HG03342 (cell line): ENCODE measurements at regions not wholly inside any gene's neighbourhood (a gene's known extent, or its start where the extent isn't known, plus 50 kb on each side); places are given as distances from the start of the nearest gene placed in this dataset.
"Not testable (repeated sequence)": the region's sequence is repeated elsewhere in the genome, so short reads cannot be mapped to it uniquely, and the experiment has no call there.

Source experiments
- ATAC-seq: cut with Tn5 transposase; IDR thresholded peaks from one replicate; pipeline ENCODE4 v1.9.1; 2021; ENCODE audit warnings: mild to moderate bottlenecking, moderate library complexity; ENCODE audit not compliant: unreplicated experiment

DNA sequence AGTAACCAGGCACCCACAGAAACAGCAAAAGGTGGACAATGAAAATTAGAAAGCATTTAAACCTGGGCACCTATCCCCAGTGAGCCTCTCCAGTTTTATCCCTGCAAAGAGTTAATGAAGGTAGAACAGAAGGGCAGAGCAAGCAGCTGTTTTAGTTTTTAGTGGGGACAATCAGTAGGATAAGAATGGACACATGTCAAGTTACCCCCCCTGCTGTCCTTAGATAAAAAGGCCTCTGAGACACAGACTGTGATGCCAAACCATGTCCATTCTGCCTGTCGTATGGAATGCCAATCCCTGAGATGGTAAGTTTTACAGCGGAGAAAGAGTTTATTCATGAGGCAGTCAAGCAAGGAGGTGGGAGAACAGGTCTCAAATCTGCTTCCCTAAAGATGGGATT lies 162.6 kb upstream of the AGR3 start:
- no peak for ATAC-seq

DNA sequence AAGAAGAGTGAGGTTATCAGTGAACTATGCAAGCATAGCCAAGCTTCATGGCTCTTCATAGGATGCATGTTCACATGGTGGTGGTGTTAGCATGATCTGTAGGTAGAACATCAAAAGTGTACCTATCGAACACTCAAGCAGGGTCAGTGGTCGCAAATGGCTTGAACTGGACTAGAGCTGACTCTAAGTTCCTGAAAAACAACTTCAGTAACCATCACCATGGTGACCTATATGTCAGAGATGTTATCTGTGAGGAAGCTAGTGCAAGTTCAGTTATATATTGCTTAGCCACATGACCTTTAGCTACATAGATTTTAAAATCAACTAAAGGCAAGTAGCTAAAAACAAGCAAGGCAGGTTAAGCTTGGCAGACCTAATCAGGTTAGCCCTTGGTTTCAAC lies 163.1 kb upstream of the AGR3 start:
- no peak for ATAC-seq

DNA sequence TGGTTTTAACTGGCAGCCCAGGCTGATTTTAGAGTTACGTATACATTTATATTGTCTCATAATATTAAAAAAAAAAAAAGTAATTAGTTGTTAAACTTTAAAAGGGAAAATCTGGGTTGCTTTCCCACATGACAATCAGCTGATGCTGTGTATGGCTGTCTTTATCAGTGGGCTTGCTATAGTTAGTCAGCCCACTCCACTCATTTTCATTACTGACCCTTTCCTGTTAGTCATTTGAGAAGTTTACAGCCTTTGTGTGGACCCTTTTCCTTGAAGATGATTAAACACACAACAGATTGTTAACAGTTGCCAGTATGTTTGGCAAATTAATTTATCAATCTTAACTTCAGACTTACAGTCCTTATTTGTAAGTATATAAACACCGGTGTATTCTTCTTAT lies 164.5 kb upstream of the AGR3 start:
- ATAC-seq = no peak

DNA sequence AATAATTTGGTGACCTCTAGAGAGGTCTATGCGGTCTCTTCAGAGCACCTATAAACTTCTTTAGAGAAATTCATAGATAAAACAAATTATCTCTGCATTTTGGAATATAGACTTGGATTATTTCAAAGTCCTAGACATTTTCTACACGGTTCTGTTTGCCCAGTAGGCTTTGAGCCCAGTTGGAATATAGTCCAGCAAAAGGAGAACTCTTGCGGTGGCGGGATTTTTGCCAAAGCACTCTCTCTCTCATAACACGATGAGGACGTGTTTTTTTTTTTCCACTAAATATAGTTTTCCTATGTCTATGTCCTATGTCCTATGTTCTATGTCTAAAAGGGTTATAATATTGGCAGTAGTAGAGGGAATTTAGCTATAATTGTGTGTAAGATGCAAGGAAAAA lies 164.9 kb upstream of the AGR3 start:
- ATAC-seq = no peak

DNA sequence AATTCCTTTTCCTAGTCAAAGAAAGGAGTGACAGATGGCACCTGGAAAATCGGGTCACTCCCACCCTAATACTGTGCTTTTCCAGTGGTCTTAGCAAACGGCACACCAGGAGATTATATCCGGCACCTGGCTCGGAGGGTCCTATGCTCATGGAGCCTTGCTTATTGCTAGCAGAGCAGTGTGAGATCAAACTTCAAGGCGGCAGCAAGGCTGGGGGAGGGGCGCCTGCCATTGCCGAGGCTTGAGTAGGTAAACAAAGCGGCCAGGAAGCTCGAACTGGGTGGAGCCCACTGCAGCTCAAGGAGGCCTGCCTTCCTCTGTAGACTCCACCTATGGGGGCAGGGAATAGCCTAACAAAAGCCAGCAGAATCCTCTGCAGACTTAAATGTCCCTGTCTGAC lies 171.4 kb upstream of the AGR3 start:
- not testable (repeated sequence) for ATAC-seq

DNA sequence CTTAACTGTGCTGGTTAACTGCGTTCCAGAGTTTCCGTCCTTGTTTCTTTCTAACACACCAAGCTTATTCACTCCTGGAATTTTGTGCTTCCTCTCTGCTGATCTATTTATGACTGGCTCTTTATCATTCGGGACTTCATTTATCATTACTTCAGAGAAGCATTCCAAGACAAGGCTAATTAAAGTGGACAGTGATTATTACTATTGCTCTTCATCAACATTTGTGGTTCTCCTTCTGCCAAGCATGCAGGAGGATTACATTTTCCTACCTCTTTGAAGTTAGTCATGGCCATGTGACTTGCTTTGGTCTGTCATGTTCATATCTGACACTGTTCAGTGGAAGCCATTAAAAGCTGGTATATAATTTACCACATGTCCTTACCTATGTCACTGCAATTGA lies 172.4 kb upstream of the AGR3 start:
- ATAC-seq = no peak

DNA sequence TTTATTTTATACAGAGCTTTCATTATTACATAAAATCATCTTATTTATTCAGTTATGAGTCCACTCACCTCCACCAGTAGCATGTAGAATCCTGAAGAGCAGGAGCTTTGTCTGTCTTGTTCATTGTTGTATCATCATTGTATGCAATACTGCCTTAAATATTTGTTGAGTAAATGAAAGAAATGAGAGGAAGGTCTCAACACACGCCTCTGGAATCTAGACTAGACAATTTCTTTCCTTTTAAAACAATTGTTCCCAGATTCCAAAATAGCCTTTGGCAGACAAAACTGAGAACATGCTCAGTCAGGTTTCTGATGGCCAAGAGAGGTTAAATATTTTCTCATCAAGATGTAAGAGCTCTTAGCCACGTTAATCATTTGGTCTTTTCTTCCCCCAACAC lies 173.1 kb upstream of the AGR3 start:
- ATAC-seq = no peak

DNA sequence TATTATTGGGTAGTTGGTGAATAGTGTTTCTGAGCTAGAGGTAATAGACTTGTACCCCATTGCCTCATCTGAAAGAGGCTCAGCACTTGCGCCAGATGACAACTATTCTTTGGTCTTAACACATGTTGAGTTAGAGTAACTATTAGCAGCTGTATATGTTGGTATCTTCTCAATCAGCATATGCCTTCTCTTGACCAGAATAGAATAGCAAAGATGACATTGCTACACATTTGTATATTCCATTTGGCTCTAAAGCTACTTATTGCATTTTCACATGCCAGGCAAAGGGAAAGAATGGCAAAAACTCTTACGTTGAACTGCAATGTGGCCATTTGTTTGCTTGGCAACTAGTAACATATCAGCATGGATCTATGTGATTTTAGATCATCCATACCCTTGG lies 173.8 kb upstream of the AGR3 start:
- ATAC-seq = no peak

DNA sequence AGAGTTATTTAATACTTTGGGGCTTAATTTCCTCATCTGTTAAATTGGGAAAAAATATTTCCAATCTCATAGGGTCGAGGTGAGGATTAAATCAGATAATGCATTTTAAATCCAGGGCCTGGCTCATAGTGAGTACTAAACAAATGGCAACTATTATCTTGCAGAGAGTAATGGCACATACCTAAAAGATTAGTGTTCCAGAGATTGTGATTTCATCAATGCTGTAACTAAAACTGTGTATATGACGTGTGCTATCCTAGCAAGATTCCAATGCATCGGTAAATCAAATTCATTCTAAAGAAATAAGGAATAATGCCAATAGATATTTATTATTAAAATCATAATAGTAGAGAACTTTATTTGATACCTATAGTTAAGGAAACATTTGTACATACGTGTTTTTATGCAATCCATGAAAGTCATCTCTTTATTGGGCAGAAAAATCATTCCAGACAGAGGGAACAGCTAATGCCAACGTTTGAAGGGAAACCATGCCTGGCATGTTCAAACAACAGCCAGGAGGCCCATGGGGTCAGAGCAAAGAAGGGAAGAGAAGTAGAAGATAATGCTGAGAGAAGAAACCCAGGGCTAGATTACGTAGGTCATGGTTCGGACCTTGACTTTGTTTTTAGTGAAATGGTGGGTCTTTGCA lies 174.8 kb upstream of the AGR3 start:
- ATAC-seq = no peak

DNA sequence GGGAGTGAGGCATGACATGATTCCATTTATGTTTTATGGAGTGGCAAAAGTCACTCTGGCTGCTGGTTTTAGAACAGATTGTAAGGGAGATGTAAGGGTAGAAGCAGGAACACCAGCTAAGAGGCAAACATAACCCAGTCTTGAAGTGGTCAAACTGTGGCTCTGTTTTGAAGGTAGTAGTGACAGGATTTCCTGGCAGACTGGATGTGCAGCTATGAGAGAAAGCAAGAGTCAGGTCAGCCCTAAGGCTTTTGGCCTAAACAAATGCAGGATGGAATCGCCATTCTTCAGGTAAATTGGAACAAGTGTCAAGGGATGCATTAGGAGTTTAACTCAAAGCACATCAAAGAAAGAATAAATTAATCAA lies 175.3 kb upstream of the AGR3 start:
- no peak for ATAC-seq

DNA sequence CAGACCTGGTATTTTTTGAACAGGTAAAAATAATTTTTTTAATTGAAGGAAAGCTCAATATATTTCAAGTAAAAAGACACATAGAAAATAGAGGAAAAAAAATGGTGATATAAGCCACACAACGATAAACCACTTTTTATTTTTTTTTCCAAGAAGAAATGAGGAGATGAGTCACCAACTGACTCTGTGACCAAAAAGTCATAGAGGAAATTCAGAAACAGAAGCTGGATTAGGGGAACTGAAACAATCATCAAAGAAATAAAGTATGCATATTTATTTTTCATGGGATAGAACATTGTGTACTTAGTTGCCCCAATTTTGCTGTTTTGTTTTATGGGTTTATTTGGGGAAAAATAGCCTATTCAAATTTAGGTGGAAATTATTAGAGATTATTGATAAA lies 176.8 kb upstream of the AGR3 start:
- ATAC-seq = no peak

DNA sequence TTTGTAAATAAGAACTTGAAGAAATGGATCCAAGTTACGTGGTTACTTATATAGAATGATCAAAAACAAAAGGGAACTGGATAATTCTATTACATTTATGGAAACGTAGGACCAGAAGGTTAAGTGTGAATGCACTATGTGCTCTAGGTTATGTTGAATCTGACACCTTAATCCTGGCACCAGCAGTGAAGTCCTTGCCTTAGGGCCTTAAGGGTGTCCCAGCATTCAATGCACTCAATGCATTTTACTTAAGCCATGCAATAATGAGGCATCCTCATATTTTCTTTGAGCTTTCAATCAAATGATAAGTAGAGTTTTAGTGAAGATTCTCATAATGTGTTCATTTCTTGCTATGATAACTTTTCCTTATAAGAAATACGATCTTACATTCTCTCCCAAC lies 178.3 kb upstream of the AGR3 start:
- ATAC-seq = no peak

DNA sequence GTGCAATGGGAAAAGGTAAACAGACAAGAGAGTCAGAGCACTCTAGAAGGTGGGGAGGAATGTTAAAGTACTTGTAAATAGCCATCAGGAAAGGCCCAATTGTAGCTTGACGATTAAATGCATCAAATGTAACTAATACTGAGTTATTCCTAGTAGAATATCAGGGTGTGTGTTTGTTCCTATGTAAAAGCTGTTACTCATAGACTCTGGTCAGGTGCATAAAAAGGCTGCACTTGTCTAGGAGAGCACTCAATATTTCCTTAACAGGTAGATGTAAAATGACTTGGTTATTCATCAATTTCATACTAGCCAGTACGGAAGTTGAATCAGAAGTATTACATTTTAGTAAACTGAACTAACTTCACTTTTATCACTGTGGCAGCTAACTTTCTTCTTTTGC lies 179.7 kb upstream of the AGR3 start:
- no peak for ATAC-seq

DNA sequence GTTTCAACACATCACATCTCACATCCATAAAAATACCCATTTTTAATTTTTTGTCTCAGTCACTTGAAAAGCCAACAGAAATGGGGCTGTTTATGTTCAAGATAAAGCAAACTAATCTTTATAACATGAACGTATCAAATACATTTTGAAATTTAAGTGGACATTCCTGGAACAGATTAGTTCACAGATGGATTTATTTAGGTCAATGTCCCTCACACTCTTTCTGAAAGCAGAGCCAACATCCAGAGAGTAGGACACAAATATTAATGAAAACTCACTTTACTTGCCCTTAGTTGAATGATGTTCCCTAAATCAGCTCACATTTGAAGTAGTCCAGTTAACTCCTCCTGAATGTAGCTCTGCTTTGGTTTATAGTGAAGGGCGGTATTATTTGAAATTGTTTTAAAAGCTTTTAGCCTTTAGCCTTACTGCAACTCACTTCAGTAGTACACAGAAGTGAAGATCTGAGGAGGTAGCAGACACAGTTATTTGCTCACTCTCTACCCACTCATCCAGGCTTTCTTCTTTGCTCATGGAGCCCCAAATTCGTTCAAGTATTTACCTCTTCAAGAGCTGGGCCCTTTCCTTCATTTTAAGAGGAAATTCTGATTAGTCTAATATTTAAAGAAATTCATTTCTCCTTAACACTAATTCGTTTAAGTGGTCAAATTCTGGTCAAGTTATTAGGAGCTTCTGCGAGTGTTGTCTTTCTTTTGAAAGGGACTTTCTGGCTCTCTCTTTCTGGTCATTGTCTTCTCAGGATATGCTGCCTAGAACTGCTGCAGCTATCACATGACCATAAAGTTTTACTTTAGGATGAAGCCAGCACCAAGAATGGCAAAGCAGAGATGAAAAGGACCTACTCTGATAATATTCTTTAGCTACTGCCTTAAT lies 180.6 kb upstream of the AGR3 start:
- no peak for ATAC-seq

DNA sequence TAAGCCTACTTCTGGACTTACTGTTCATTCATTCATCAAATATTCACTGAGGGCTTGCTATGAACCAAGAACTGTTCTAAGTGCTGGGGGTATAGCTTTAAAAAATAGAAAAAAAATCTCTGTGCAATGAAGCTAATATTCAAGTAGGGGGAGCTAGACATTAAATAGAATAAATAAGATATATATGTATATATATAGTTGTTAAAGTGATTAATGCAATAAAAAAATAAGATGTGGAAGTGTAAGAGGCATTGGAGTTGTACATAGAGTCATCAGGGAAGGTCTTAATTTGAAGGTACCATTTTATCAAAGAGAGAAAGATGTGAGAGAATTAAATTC lies 181.2 kb upstream of the AGR3 start:
- ATAC-seq = no peak

DNA sequence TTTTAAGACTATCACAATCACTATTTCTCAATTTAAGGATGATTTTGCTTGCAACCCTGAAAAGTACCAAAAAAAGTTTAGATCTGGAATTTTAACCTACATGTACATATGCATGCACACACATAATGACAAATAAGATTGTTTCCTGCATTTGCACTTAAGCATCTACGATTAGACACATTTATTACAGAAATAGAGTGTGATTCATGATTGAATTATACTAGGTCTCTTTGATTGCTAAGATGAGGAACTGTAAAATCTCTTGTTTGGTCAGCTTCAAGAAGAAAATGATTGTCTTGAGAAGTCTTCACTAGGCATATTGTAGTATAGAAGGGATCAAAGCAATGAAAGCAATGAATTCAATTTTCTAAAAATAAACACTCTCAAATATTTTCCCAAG lies 185.9 kb upstream of the AGR3 start:
- no peak for ATAC-seq

DNA sequence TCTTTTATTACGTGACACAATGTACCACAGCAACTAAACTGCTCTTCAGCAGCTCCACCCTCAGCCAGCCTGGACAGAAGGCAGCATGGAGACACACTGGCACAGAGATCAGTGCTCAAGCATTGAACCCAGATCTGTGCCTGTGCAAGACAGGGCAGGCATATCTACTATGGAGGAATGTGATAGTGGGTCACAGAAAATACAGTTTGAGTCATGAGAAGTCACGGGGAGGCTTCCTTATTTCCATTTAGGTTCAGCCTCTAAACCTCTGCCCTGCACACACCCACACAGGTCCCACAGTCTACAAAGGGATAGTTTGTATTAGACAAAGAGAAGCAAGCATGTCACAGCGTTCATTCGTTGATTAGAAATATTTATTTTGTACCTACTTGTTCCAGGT lies 187.4 kb upstream of the AGR3 start:
- ATAC-seq = no peak

DNA sequence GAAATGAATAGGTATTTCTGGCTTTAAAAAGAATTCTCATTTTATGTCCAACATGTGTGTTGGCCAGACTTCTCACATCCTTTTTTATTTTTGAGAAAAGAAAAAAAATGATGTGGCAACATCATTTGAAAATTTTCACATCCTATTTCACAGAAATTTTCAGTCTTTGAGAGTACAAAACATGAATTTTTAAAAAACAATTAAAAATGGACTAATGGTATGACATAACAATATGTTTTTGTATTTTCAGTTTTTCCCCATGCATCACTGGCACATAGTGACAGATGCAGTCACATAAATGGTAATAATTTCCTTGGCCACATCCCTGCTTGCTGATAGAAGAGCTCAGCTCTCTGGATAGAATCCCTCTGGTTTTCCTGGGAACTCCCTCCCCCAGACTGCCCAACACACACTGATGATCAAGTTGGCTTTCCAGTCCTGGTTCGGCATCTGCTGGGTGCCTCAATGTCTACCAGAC lies 188.5 kb upstream of the AGR3 start:
- no peak for ATAC-seq

DNA sequence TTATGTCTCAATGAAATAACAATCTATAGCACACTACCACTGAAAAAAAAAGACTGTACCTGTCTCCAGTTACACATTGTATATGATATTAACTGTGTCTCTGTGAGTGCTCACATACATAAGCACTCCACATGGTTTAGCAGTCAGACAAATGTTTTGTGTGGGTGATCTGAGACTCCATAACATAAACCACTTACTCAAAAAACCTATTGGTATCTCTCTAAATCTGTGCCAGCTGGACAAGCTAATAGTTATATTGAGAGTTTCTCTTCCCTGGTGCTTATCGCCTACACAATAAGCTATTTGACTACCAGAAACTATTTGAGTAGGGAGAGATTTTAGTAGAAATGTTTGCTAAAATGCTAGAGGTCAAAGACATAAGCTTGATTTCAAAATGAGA lies 190.1 kb upstream of the AGR3 start:
- peak; percentile 46 for ATAC-seq

DNA sequence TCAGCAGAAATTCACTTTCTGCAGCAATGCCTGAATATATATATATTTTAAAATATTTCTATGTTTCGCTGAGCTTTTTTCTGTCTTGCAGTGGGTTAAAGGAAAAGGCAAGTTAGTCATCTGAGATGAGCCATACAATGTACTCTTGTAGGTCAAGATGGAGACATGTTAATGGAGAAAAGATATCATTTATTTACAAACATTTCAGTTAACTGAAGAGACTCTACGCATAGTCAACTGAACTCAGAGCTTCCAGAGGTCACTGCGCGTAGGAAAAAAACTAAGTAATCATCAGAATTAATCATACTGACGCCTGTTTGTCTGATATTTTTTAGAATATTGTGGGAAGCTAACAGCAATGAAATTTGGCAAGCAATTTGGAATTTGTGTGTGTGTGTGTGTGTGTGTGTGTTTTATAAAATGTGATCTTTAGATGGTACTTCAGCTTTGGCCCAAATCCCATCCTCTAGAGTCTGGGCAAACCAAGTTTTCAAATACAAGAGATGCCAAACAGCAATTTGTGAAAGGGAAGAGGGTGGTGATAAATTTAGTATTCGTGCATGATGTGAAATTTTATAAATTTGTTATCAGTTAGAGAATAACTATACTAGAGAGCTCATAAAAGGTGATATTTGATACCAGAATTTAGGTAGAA lies 193.9 kb upstream of the AGR3 start:
- ATAC-seq = no peak

DNA sequence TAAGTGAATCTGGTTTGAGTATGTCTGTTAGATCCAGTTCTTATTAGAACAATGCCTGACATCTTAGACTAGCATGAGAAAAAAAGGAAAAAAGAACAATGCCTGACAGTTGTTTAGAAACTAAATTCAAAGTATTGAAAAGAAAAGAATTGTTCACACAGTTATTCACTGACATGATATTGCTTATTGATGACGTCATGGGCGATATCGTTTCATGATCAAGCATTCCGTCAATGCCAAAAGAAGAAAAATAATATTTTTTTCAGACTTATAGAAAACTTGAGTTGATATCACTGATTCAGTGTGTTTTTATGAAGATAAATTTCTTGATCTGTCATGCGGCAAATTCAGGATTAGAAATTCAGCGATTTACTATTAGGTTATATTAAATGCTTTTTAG lies 196.5 kb upstream of the AGR3 start:
- no peak for ATAC-seq
